Heart right ventricle (tissue), 16 donors: ENCODE measurements at regions not wholly inside any gene's neighbourhood (a gene's known extent, or its start where the extent isn't known, plus 50 kb on each side); places are given as distances from the start of the nearest gene placed in this dataset.

Source experiments
- ATAC-seq, 8 donors: fragments of 200-7000 bp; cut with Tn5 transposase; one replicate each; pipeline ENCODE4 v1.9.1; 2020; ENCODE audit warnings: mild to moderate bottlenecking in 8 of 8, moderate library complexity in 8 of 8, moderate number of reproducible peaks in 1 of 8
- DNase-seq, 2 donors: peaks; one replicate each; pipeline ENCODE4 v3.0.0-alpha.2; 2020
- H3K27ac ChIP-seq, 10 donors: fragments of 200-600 bp; sonication (generic) in 2 of 10; one replicate each; pipeline versions ENCODE4 v1.5.0 to v1.8.0; 2020 to 2022; ENCODE audit warnings: mild to moderate bottlenecking in 3 of 10
- H3K27me3 ChIP-seq, 7 donors: fragments of 200-600 bp; one replicate each; pipeline ENCODE4 v1.8.0; 2021 to 2022; ENCODE audit warnings: mild to moderate bottlenecking in 2 of 7
- H3K36me3 ChIP-seq, 9 donors: fragments of 200-600 bp; sonication (generic) in 1 of 9; one replicate each; pipeline versions ENCODE4 v1.5.0 to v1.8.0; 2020 to 2022; ENCODE audit warnings: mild to moderate bottlenecking in 2 of 9
- H3K4me1 ChIP-seq, 9 donors: fragments of 200-600 bp; sonication (generic) in 1 of 9; one replicate each; pipeline versions ENCODE4 v1.5.0 to v1.8.0; 2020 to 2022; ENCODE audit warnings: mild to moderate bottlenecking in 4 of 9
- H3K4me3 ChIP-seq, 10 donors: fragments of 200-600 bp; sonication (generic) in 2 of 10; one replicate each; pipeline versions ENCODE4 v1.5.0 to v1.8.0; 2020 to 2022; ENCODE audit warnings: mild to moderate bottlenecking in 7 of 10, moderate library complexity in 2 of 10
- H3K9me3 ChIP-seq, 11 donors: fragments of 200-600 bp in 10 of 11; sonication (generic) in 2 of 11; one replicate each; pipeline versions ENCODE4 v1.5.0 to v1.8.0; 2013 to 2022; ENCODE audit warnings: mild to moderate bottlenecking in 2 of 11, control low read depth in 1 of 11, moderate library complexity in 1 of 11
- WGBS, 2 donors: extraction: QIAGEN DNeasy Blood & Tissue Kit; methylation state at CpG; one replicate each; pipeline ENCODE4 v1.1.7; 2013; ENCODE audit warnings: inconsistent platforms in 1 of 2; 5-methylcytosine and 5-hydroxymethylcytosine counted together
- intact Hi-C, 10 donors: fragments of 100-400 bp; cut with DNase I; formaldehyde crosslinking; loops; one replicate each; pipeline versions ENCODE4 v1.11.1 to v1.14.2; 2022
- TF ChIP-seq, protein P1 (sequence below), 9 donors: fragments of 200-600 bp; sonication (generic) in 2 of 9; IDR thresholded peaks; one replicate each; pipeline versions ENCODE4 v1.5.0 to v1.8.0; 2021 to 2022; ENCODE audit warnings: antibody characterized with exemption in 9 of 9, mild to moderate bottlenecking in 5 of 9, moderate library complexity in 1 of 9
- donor health status: Arrhythmogenic right ventricular cardiomyopathy.
- donor health status: ischemic (EF 13 %, LVEDD 7.1; RV severe dilation, severe dysfunction).
- donor health status: healthy with polysubstance abuse.
- donor health status: DM: no; HTN: yes; CAD: no.
- donor health status: DM: no; HTN: no; CAD: no.
- donor health status: ischemic (EF 25% LVEDD 6.9; RV normal size, moderate dysfunction).
- donor health status: ischemic (EF 25% LVEDD 5.7; RV mildly dilated, moderate dysfunction).
- donor health status: healthy.
- donor health status: DM: yes; HTN: yes; CAD: no.
- donor health status: Ischemic cardiomyopathy.
- donor health status: ischemic (EF 35%, LVEDD 5.7; RV mildly dilated, moderate dysfunction).
- donor health status: nonischemic (EF 11% LVEDD 7.7; RV severe dilation, severe dysfunction).
- donor health status: DM: yes; HTN: yes; CAD: no.
- donor health status: PGD.
- donor health status: ischemic (EF 29% LVEDD 5.4; RV normal size, mild dysfunction).
- donor health status: nonischemic (EF 23%, LVEDD 6.1; RV moderate dilation, normal function).

DNA sequence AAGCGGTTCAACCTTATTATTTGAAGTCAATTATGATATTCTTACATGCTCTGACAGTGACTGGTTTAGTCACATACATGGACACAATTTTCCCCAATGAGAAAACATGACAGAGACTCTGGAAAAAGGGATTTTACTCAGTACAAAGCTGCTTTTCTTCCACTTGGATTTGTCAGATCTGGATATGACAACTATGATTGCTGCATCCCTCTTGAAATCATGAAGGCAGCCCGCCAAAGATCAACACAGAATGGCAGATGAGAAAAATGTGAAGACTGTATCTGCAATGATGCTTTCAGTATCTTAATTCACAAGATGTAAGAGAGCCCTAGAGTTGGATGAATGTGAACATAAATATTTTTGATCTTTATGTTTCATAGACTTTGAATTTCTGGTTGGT is 439.6 kb downstream of the CDH8 start:
- Histone ChIP-seq H3K9me3 (peaks cover 0 to 44% (median 16%) of the 10 kb centered on the region in 11 donors), H3K4me1 (no peaks in the 10 kb centered on the region), H3K27ac (no peak overlapping the region), H3K27me3 (no peaks in the 10 kb centered on the region), H3K4me3 (no peak overlapping the region), H3K36me3 (no peaks in the 10 kb centered on the region)
- DNase-seq, result no peak
- WGBS, 2 donors, result 51 to 62% methylated on average over 2 of the region's 2 CpGs
- TF ChIP-seq, protein P1, sequence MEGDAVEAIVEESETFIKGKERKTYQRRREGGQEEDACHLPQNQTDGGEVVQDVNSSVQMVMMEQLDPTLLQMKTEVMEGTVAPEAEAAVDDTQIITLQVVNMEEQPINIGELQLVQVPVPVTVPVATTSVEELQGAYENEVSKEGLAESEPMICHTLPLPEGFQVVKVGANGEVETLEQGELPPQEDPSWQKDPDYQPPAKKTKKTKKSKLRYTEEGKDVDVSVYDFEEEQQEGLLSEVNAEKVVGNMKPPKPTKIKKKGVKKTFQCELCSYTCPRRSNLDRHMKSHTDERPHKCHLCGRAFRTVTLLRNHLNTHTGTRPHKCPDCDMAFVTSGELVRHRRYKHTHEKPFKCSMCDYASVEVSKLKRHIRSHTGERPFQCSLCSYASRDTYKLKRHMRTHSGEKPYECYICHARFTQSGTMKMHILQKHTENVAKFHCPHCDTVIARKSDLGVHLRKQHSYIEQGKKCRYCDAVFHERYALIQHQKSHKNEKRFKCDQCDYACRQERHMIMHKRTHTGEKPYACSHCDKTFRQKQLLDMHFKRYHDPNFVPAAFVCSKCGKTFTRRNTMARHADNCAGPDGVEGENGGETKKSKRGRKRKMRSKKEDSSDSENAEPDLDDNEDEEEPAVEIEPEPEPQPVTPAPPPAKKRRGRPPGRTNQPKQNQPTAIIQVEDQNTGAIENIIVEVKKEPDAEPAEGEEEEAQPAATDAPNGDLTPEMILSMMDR (IDR thresholded peaks at IDR 0.05), result no peak
- ATAC-seq, result no peak
- intact Hi-C loops, result no loop called here

DNA sequence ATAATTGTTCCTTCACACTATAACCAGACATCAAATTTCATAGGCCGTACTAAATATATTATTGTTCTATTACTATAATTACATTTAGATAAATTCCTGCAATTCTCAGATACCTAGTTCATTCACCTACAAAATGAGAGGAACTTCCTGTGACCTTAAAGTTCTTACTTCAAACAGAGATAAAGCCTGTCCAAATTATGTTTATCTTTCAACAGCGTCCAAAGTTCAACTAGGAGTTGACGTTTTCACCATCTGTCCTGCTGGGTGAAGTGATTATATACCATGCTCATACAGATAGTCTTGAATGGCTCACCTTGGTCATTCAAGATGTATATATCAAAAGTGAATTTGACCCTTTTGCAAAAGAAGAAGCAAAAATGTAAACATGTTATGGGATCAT is 440.6 kb downstream of the CDH8 start:
- no peaks in the 10 kb centered on the region for H3K36me3 ChIP-seq
- no peak for ATAC-seq
- no peaks in the 10 kb centered on the region for H3K4me1 ChIP-seq
- TF ChIP-seq, protein P1 (IDR thresholded peaks at IDR 0.05), result no peak
- intact Hi-C loops, result no loop called here
- H3K27me3 ChIP-seq, result no peaks in the 10 kb centered on the region
- no peak overlapping the region for H3K27ac ChIP-seq
- H3K4me3 ChIP-seq, result no peak overlapping the region
- no peak for DNase-seq
- H3K9me3 ChIP-seq, result peaks cover 0 to 50% (median 16%) of the 10 kb centered on the region in 11 donors
- WGBS, 2 donors, result 58 to 67% methylated on average over 3 of the region's 3 CpGs

DNA sequence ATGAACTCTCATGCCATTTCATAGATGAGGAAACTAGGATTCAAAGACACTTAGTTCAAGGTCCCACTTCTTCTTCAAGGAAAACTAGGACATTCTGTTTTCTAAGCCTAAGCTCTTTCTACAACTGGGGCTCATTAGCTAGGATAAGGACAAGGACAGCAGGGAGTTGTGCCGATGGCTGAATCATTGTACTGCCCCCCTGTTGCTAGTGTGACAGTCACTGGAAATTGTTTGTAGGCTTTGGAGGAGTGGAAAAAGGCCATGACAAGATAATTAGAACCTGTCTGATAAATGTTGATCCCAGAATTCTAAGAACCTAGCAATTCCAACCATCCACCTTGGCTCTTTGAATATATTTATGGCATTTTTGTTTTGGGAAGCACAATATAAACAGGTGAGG is 445.7 kb downstream of the CDH8 start:
- Histone ChIP-seq H3K4me3 (no peak overlapping the region), H3K4me1 (no peaks in the 10 kb centered on the region), H3K27me3 (no peaks in the 10 kb centered on the region), H3K36me3 (no peaks in the 10 kb centered on the region), H3K27ac (no peak overlapping the region), H3K9me3 (peaks cover 0 to 45% (median 16%) of the 10 kb centered on the region in 11 donors)
- no peak for DNase-seq
- intact Hi-C loops, result no loop called here
- WGBS, 2 donors, result 55 to 86% methylated on average over 1 of the region's 1 CpG
- TF ChIP-seq, protein P1 (IDR thresholded peaks at IDR 0.05), result no peak
- no peak for ATAC-seq

DNA sequence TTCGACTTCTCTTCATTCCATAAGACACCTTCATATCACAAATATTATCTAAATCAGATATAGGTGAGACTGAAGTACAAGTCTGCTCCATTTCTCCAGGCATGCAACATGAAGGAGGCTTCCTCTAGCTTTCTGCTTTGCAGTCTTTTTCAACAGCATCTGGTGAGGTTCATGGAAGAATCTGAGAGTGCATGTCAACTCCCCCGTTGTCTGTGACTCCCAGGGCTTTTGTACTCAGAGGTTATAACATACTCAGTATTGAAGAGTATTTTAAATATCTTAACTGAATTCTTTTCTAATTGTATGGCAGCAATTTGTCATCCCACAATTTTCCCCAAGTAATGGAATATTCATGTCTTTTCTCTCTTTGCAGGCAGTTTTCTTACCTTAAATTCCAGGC is 448.7 kb downstream of the CDH8 start:
- ATAC-seq (no peak), DNase-seq (no peak)
- intact Hi-C loops, result no loop called here
- no peaks in the 10 kb centered on the region for H3K4me1 ChIP-seq
- H3K4me3 ChIP-seq, result no peak overlapping the region
- H3K27ac ChIP-seq, result no peak overlapping the region
- WGBS, 2 donors, result 48 to 55% methylated on average over 2 of the region's 2 CpGs
- peaks cover 0 to 15% (median 1%) of the 10 kb centered on the region in 11 donors for H3K9me3 ChIP-seq
- H3K27me3 ChIP-seq, result no peaks in the 10 kb centered on the region
- TF ChIP-seq, protein P1 (IDR thresholded peaks at IDR 0.05), result no peak
- no peaks in the 10 kb centered on the region for H3K36me3 ChIP-seq
